ENCODE measurements at regions not wholly inside any gene's neighbourhood (a gene's known extent, or its start where the extent isn't known, plus 50 kb on each side); places are given as distances from the start of the nearest gene placed in this dataset.
A peak's percentile ranks its signal among the peaks of the same experiment; 100 is the strongest.

DNA sequence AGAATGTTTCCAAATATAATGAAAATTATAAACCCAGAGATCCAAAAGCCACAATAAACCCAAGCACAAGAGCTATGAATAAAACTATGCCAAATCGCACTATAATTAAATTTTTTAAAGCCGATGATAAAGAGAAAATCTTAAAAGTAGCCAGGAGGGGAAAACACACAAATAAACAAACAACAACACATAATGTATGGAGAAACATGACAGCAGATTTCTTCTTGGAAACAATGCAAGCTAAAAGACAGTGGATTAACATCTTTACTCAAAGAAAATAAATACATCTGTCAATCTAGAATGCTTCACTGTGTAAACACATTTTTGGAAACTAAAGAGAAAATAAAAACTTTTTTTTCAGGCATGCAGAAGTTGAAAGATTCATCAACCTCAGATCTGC lies 53.0 kb upstream of the SMOX start:
- DNase-seq = no peak

DNA sequence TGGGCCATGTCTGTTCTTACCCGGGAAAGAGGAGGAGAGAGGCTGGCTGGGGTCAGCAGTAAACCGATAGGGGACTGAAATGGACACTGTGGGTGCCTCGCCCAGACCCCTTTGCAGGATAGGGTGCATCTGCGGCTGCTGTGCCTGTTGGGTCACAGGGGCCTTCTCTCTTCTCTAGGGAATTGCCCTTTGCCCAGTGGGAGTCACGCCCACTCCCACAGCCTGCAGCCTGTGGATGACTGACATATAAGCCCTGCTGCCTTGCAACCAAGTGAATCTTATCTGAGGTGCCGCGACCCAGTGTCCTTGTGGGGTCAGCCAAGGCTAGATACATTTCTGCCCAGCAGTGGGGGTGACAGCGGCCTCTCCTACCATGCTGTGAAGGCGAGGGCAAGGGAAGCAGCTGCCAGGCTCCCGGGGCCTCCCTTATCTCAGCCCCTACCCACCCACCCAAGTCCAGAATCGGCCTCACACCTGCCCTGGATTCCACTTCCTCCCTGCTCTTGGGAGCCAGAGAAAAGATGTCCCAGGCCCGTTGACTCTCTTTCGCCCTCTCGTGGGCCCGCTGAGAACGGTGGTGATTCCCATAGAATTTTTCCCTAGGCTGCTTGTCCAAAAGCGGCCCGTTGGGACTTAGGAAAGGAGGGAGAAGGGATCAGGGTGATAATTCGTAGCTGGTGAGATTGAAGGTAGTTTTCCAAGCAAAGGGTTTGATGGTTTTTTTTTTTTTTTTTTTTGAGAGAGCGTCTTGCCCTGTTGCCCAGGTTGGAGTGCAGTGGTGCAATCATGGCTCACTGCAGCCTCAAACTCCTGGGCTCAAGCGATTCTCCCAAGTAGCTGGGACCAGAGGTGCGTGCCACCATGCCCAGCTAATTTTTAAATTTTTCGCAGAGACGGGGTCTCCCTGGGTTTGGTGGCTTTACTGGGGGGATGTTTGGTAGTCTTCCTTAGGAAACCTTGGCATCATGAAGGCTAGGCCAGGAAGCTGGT lies 56.8 kb upstream of the SMOX start:
- peak; percentile 37 for DNase-seq

DNA sequence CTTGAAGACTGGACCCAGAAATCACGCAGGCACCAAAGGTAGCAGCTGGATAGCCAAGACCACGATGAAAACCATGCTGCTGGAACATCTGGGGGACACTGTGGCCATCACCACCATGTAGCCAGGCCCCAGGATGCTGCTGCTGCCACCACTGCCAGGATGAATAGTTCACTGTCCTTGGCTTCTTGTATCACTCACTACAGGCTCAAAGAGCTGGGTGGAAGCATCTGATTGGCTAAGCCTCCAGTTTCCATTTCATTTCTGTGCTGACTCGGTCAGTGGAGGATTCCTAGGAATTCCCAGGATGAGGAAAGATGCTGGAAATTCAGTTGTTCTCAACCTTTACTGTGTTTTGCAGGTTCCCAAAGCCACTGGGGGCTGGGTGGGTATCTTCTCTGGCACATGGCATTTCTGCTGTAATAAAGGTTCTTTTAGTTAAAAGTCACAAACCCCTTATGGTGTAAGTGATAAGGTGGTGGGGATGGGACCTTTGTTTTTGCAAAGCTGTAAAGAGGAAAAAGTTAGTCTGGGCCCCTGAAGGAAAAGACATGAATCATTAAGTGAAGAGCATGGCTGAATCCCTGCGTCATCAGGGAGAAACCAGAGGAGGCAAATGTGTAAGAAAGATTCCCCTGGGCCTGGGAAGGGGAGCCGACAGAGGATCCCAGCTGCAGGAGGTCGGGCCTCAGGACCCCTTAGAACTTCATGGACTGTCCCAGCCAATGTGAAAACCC lies 57.7 kb upstream of the SMOX start:
- DNase-seq = no peak

DNA sequence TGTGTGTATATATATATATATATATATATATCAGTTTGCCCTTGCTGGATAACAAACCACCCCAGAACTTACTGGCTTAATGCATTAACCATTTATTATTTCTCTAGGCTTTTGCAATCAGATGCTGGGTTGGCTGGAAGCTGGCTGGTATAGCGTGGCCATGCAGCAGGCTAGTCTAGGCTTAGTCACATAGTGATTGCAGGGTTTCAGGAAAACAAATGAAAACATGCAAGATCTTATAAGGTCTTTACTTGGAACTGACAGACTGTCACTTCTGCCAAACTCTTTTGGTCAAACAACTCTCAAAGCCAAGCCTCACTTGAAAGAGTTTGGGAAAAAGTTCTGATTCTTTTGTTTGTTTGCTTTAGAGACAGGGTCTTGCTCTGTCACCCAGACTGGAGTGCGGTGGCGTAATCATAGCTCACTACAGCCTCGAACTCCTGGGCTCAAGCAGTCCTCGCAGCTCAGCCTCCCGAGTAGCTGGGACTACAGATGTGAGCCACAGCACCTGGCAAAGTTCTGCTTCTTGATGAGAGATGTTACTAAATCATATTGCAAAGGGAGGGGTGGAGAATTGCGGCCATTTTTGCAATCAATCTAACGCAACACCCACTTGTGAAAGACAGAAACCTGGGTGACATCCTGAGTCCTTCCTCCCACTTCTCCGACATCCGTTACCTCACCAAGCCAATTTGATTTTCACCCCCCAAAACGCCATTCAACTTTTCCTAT lies 58.7 kb upstream of the SMOX start:
- no peak for DNase-seq

DNA sequence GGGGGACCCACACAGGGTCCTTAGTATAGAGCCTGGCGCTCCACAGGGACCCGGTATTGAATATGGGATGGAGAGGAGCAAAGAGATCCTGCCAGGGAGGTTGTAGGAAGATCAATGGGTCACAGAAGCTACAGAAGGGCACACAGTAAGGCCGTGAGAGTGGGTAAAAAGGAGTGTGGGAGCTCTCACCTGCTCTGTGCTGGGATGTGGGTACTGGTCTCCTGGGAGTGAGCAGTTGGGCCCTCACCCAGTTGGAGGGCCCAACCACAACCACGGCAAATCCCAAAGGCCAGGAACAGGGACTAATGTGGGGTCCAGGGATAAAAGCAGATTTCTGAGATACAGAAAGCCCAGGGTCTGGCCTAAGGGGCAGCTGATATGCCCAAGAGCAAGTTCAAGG lies 59.9 kb upstream of the SMOX start:
- no peak for DNase-seq

DNA sequence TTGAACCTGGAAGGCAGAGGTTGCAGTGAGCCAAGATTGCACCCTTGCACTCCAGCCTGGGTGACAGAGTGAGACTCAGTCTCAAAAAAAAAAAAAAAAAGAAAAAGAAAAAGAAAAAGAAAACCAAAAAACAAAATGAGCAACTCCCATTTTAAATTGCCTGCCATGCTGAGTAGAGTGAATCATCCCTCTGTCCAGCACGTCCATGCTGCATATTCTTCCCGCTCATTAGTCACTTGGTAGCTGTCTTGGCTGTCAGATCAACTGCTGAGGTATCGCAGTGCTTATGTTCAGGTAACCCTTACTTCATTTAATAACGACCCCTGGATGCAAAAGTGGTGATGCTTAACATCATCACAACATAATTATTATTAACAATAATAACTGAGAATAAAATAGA lies 60.7 kb upstream of the SMOX start:
- DNase-seq = no peak

DNA sequence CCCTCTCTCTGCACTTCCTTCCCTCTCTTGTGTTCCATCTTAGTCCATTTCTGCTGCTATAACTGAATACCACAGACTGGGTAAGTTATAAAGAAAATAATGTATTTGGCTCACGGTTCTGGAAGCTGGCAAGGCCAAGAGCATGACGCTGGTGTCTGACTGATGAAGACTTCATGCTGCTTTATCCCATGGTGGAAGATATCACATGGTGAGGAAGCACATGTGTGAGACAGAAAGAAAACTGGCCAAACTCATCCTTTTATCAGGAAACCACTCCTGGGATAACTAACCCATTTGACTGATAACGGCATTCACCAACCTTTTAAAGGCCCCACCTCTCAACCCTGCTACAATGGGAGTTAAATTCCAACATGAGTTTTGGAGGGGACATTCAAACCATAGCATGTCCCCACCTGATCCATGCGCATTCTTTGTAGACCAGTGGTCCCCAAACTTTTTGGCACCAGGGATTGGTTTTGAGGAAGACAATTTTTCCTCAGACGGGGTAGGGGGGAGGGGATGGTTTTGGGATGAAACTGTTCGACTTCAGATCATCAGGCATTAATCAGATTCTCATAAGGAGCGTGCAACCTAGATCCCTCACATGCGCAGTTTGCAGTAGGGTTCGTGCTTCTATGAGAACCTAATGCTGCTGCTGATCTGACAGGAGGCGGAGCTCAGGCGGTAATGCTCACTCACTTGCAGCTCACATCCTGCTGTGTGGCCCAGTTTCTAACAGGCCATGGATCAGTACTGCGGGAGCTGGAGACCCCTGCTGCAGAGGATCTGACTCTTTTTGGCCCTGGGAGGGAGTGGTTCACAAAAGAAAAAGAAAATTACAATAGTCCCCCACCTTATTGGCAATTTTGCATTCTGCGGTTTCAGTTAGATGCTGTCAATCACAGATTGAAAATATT lies 61.6 kb upstream of the SMOX start:
- no peak for DNase-seq

DNA sequence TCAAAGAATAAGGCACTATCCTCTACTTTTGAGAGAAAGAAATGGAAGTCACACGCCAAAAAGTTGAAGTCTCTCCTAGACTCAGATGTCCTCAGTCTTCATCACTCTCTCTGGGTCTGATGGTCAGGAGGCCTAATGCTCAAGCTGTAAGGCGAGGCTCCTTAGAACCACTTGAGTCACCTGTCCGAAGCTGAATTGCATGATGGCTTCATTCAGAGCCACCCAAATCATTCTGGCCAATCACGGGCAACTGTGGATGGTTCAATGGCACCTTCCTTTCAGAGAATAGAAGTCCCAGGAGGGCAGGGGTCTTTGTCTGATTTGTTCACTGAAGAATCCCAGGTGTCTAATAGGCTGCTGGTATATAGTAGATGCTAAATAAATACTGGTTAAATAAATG lies 63.9 kb upstream of the SMOX start:
- DNase-seq = no peak

DNA sequence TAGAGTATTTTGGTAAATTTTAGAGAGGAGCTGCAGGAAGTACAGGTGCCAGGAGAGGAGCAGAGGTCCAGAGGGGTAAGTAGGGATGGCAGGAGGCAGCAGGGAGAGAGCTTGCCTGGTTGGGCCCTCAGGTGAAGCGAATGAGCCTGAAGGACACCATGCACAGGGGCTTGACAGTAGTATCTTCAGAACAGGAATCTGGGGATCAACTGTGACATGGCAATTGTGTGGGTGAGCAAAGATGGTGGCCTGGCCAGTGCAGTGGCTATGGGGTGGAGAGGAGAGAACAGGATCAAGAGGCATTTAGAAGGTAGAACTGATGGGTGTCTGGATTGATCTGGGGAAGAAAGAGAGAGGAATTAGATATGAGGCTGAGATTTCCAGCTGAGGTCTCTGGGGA lies 64.5 kb upstream of the SMOX start:
- DNase-seq = no peak

DNA sequence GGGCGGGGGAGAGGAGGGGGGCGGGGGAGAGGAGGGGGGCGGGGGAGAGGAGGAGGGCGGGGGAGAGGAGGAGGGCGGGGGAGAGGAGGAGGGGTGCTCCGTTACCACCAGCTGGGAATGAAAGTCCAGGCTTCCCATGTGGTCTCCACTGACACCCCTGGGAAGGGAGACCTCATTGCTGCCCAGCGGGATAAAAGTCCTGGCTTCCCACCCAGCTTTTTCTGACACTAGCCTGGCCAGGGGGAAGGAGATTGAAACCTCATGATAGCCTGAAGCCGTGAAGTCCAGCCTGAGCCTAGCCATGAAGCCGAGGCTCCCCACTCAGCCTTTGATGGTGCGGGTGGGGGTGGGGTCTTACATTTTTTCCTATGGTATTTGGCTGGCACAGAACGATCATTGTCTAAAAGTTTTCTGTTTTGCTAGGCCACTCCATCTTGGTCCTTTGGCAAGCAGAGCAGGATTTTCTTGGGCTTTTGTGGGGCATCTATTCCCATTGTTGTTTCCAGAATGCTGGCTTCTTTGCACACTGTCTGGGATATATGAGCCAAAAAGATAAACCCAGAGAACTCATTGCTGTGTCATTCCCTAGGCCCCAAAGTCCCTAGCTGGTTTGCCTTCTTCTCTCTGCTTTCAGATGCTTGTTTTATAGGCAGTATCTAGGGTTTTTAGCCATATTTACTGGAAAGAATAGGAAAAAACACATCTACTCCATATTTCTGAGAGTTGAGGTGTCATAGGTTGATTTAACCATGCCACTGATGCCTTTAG lies 65.3 kb upstream of the SMOX start:
- DNase-seq = no peak

DNA sequence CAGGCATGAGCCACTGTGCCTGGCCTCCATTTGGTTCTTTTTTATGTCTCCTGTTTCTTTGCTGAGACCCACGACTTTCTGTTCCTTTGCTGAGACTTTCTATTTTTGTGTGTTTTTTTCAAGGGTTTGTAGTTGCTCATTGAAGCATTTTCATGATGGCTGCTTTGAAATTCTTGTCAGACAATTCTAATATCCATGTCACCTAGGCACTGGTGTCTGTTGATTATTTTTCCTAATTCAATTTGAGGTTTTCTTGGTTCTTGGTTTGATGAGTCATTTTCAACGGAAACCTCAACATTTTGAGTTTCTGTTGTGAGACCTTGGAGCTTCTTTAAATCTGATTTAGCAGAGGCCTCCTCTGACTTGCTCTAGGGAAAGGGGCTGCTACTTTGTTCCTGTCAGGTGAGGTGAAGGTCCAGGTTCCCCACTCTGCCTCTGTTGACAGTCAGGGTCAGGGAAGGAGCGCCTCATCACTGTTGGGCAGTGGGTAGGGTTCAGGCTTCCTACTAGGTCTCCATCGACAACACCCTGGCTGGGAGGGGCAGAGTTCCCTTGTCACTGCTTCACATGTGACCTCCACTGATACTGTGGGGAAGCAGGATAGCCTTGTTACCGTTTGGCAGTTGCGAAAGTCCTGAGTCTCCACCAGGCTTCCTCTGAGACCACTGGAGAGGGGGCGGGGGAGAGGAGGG lies 66.1 kb upstream of the SMOX start:
- peak; percentile 64 for DNase-seq

DNA sequence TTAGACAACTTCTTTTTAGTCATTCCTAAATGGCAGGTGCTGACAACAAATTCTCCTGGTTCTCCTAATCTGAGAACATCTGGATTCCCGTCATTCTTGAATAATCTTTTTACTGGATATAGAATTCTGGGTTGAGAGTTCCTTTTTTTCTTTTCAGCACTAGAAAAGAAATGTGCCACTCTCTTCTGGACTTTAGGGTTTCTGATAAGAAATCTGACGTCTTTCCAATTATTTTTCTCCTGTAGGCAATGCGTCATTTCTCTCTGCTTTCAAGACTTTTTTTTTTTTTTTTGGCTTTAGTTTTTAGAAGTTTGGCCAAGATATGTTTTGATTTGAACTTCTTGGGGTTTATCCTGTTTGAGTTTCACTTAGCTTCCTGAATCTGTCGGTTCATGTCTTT lies 66.1 kb upstream of the RNF24 start:
- DNase-seq = no peak

DNA sequence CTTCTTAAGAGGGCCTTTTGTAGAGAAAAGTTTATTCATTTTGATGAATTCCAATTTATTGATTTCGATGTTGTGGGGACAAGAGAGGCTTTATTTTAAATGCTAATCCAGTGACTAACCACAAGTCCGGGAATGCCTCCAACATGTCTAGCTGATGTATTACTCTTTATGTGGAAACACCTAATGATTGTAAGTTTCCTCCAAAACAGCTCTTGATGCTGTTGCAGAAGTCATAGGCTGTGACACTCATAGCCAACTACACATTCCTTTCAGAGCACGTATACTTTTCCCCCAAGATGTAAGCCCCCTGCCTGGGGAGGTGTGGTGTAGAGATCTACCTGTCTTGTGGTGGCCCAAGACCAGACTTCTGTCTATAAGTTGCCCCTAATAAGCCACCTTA lies 61.3 kb upstream of the RNF24 start:
- no peak for DNase-seq

DNA sequence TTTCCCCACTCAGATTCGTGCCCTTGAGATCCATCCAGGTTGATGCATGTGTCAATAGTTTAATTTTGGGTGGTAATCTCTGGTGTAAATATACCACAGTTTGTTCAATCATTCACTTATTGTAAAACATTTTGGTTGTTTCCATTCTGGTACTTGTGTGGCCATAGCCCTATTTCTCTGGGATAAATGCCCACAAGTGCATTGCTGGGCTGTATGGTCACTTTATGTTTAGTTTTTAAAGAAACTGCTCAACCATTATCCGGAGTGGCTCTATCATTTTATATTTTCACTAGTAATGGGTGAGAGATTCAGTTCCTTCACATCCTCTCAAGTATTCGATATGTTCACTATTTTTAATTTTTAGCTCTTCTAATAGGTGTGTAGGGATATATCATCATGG lies 60.7 kb upstream of the RNF24 start:
- DNase-seq = no peak

DNA sequence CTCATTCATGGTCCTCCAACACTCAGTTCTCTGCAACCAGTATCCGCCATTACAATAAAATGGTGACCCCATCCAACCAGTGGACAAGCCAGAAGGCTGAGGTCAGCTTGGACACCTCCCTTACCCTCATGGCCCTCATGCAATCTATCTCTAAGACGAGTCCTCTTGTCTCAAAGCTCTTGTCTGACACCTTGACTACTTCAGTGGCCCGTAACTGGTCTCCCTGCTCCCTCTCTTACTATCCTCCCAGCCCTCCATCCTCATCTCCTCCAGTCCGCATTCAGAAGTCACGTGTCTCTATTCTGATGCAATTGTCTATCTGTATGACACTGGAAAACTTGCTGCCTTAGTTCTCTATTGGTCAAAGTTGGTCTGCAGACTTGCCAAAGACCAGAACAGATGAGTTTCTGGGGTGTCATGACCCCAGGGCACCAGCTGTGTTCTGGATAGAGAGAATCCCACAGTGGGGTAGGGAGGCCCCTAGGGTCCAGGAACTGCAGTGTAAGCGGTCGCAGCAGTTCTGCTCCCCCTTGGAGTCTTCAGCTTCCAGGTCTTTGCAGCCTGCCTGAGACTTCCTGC lies 59.6 kb upstream of the RNF24 start:
- no peak for DNase-seq

DNA sequence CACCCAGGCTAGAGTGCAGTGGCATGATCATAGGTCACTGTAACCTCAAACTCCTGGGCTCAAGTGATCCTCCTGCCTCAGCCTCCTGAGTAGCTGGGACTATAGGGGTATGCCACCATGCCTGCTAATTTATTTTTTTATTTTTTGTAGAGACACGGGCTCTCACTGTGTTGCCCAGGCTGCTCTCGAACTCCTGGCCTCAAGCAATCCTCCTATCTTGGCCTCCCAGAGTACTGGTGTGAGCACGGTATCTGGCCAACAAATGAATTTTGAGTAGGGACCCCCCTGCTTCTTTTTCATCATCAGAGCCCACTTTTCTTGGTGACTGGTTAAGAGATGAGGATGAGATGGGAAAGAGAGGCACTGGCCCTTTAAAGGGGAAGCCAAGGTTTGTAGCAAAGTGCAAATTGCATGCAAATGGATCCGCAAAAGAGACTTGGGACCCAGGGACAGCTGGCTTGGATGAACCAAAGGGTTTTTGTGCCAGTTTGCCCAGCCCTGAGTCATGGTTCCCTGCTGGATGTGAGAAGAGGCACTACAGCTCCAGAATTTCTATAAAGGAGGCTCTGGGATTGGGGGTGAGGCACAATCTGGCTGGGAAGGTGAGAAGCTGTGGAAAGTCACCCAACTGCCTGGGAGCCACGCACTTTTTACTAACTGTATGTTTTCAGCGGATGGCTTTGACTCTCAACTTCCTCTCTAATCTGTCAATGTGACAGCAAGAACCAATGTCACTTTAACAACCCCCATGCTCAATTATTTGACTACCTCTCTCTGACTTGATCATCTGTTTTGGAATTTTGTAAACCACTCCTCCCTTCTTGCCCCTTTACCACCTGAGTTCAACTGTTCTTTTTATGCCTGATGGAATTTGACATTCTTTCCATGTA lies 58.7 kb upstream of the RNF24 start:
- DNase-seq = no peak

DNA sequence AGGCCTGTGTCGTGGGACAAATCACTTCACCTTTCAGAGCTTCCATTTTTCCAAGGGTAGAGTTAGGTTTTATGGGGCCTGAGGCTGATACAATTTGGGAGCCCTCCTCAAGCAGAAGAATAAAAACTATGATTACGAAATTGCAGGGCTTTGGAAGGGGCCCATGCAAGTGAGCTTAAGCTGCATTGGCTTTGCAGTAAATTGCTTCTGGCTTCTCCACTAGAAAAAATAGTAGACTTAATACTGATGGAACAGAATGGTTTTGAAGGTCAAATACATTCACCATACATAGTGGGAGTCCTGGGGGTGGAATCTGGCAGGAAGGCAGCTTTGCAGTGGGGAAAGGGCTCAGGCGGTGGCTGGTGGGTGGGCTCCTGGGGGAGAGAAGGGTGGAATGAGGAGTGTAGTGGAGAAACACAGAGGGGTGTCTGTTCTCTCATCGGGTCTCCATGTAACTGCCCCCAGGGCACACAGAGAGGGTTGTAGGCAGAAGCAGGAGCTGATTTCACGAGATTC lies 55.9 kb upstream of the RNF24 start:
- DNase-seq = no peak

DNA sequence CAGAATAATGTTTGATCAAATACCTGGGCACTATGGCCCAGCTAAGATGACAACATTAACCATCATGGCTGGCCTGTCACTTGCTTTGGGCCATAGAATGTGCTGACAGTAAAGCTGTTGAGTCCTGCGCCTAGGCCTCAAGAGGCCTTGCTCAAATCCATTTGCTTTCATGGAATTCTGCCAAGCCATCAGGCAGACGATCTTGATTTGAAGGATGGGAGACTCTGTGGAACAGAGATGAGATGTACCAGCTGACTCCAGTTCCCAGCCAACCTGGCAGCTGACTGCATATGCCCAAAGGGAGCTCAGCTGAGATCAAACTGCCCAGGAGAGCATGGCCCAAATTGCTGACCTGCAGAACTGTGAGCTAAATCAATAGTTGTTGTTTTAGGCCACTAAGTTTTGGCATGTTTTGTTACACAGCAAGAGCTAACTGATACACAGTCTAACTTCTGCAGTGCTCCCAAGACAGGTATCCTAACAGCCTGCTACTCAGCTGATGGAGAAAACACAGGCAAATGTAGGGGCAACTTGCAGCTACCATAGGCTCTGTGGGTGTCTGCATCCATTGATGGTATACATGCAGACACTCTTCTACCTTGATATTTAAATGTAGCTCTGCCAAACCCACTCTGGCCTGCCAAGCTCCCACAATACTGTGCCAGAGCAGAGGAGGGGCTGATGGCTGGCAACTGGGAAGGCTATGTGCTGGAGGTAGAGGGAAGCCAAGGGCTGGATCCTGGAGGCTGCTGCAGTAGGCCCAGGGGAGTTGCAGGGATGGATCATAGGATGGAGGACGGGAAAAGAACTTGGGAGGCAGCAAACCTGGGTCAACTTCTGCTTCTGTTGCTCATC lies 55.2 kb upstream of the RNF24 start:
- no peak for DNase-seq

Data from CD4-positive, alpha-beta T cell treated with Interleukin-10 for 1 hour (primary cell).